ENCODE measurements at regions not wholly inside any gene's neighbourhood (a gene's known extent, or its start where the extent isn't known, plus 50 kb on each side); places are given as distances from the start of the nearest gene placed in this dataset.

- Histone ChIP-seq H3K36me3 (no peaks in the 10 kb centered on the region), H3K9me3 (peaks cover 0 to 8% (median 0%) of the 10 kb centered on the region in 11 donors), H3K4me3 (no peak overlapping the region), H3K4me1 (no peaks in the 10 kb centered on the region), H3K27ac (no peak overlapping the region), H3K27me3 (no peaks in the 10 kb centered on the region)
- intact Hi-C loops (cut with DNase I), result no loop called here
- WGBS, 2 donors, result 94 to 97% methylated on average over 20 of the region's 20 CpGs
- no peak for ATAC-seq
- DNase-seq, result no peak
- TF ChIP-seq, protein P1, sequence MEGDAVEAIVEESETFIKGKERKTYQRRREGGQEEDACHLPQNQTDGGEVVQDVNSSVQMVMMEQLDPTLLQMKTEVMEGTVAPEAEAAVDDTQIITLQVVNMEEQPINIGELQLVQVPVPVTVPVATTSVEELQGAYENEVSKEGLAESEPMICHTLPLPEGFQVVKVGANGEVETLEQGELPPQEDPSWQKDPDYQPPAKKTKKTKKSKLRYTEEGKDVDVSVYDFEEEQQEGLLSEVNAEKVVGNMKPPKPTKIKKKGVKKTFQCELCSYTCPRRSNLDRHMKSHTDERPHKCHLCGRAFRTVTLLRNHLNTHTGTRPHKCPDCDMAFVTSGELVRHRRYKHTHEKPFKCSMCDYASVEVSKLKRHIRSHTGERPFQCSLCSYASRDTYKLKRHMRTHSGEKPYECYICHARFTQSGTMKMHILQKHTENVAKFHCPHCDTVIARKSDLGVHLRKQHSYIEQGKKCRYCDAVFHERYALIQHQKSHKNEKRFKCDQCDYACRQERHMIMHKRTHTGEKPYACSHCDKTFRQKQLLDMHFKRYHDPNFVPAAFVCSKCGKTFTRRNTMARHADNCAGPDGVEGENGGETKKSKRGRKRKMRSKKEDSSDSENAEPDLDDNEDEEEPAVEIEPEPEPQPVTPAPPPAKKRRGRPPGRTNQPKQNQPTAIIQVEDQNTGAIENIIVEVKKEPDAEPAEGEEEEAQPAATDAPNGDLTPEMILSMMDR (IDR thresholded peaks at IDR 0.05), result no peak
Observed at GRCh38 chr5:104223885-104224773, 661.5 kb upstream of the NUDT12 start.

DNA sequence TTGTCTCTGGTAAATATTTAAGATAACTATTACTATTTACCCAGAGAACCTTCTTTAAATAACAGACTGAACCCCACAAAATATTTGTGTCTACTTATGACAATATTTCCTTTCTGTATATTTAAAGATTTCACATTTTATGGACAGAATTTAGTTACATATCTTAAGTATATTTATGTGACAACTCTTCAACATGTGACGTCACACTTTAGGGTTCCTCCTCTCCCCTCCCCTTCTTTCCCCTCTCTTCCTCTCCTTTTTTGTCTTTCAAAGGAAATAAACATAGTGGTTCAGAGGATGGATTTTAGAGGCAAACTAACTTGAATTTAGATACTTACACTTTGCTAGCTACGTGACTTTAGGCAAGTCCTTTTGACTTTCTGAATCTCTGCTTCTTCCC, 655.6 kb upstream of the NUDT12 start:
- DNase-seq, result no peak
- Histone ChIP-seq H3K9me3 (no peaks in the 10 kb centered on the region), H3K27ac (no peak overlapping the region), H3K27me3 (no peaks in the 10 kb centered on the region), H3K4me3 (no peak overlapping the region), H3K36me3 (no peaks in the 10 kb centered on the region), H3K4me1 (no peaks in the 10 kb centered on the region)
- no peak for ATAC-seq
- intact Hi-C loops (cut with DNase I), result no loop called here
- TF ChIP-seq, protein P1 (IDR thresholded peaks at IDR 0.05), result no peak
- WGBS, 2 donors, result 59 to 70% methylated on average over 2 of the region's 2 CpGs

DNA sequence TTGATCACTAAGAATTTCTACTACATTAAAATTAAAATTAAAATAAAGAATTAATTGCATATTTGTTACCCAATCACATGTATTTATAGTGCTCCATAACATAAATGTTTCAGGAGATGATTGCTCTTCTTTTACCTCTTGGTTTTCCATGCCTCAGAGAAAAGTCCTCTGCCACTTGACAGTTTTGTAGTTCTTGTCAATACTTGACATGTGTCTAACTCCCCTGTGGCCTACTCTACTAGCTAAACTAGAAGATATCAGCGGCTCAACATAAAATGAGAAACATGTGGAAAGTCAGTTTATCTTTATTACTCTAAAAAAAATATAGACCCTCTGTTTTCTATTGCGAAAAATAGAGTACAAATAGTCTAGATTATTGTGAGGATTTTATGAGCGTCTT, 650.6 kb upstream of the NUDT12 start:
- WGBS, 2 donors, result 74 to 82% methylated on average over 3 of the region's 3 CpGs
- TF ChIP-seq, protein P1 (IDR thresholded peaks at IDR 0.05), result no peak
- no peak for ATAC-seq

DNA sequence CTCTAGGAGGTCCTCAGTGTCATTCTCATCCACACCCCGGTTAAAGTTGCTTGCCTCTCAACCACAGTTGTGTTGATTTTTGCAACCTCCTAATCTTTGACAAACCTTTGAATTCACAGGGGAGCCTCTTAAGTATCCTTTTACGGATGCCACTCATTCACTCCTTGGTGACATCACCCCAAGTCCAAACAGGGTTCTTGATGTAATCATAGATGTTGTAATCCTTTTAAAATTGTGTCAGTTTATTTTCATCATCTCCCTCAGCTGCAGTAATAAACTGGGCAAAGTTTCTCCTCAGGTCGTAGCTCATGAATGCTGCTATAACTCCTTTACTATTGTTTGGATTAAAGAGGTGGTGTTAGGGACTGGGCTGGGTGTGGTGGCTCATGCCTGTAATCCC, 637.2 kb upstream of the NUDT12 start:
- TF ChIP-seq, protein P1 (IDR thresholded peaks at IDR 0.05), result no peak
- no peaks in the 10 kb centered on the region for H3K36me3 ChIP-seq
- no peaks in the 10 kb centered on the region for H3K27me3 ChIP-seq
- no peak overlapping the region for H3K27ac ChIP-seq
- peaks cover 0 to 4% (median 0%) of the 10 kb centered on the region in 11 donors for H3K9me3 ChIP-seq
- intact Hi-C loops (cut with DNase I), result no loop called here
- no peaks in the 10 kb centered on the region for H3K4me1 ChIP-seq
- no peak for DNase-seq
- ATAC-seq, result no peak
- 64 to 66% methylated on average over 3 of the region's 3 CpGs for WGBS, 2 donors
- H3K4me3 ChIP-seq, result no peak overlapping the region

More for the DNA sequence above, 650.6 kb upstream of the NUDT12 start:
- Histone ChIP-seq H3K36me3 (no peaks in the 10 kb centered on the region), H3K27ac (no peak overlapping the region), H3K4me1 (no peaks in the 10 kb centered on the region), H3K4me3 (no peak overlapping the region), H3K27me3 (no peaks in the 10 kb centered on the region), H3K9me3 (no peaks in the 10 kb centered on the region)
- intact Hi-C loops (cut with DNase I), result no loop called here
- DNase-seq, result no peak
